GM18507 (cell line): ENCODE measurements at regions not wholly inside any gene's neighbourhood (a gene's known extent, or its start where the extent isn't known, plus 50 kb on each side); places are given as distances from the start of the nearest gene placed in this dataset.
"Not testable (repeated sequence)": the region's sequence is repeated elsewhere in the genome, so short reads cannot be mapped to it uniquely, and the experiment has no call there.

Experiments used
- DNase-seq: peaks from one replicate; pipeline ENCODE4 v3.0.0; 2011; ENCODE audit warnings: low read depth; ENCODE audit not compliant: insufficient read length; ENCODE audit errors: extremely low spot score
- FAIRE-seq: peaks from 2 replicates; lab custom pipeline; 2011; peaks lifted over from hg19 to GRCh38; lab: Jason Lieb, UNC

GRCh38 chr1:219333626-219334025 is 159.9 kb downstream of the LYPLAL1 start:
- FAIRE-seq = no peak
- DNase-seq = no peak

- FAIRE-seq (no peak), DNase-seq (no peak)
Observed at GRCh38 chr1:219331424-219331823, 157.7 kb downstream of the LYPLAL1 start.

GRCh38 chr1:219330669-219331068 is 157.0 kb downstream of the LYPLAL1 start:
- no peak for DNase-seq
- no peak for FAIRE-seq

- DNase-seq = no peak
- no peak for FAIRE-seq
Observed at GRCh38 chr1:219330001-219330400, 156.3 kb downstream of the LYPLAL1 start.

GRCh38 chr1:219329578-219329977 is 155.9 kb downstream of the LYPLAL1 start:
- FAIRE-seq (no peak), DNase-seq (no peak)

GRCh38 chr1:219326843-219327242 is 153.2 kb downstream of the LYPLAL1 start:
- FAIRE-seq (no peak), DNase-seq (no peak)

GRCh38 chr1:219325368-219325742 is 151.7 kb downstream of the LYPLAL1 start:
- no peak for DNase-seq
- no peak for FAIRE-seq

GRCh38 chr1:219324629-219325367 is 151.1 kb downstream of the LYPLAL1 start:
- no peak for FAIRE-seq
- no peak for DNase-seq

GRCh38 chr1:219324171-219324570 is 150.5 kb downstream of the LYPLAL1 start:
- FAIRE-seq = no peak
- no peak for DNase-seq

GRCh38 chr1:219323426-219323825 is 149.7 kb downstream of the LYPLAL1 start:
- DNase-seq (no peak), FAIRE-seq (no peak)

- FAIRE-seq (no peak), DNase-seq (no peak)
Observed at GRCh38 chr1:219322766-219323165, 149.1 kb downstream of the LYPLAL1 start.

GRCh38 chr1:219320563-219320962 is 146.9 kb downstream of the LYPLAL1 start:
- not testable (repeated sequence) for DNase-seq, FAIRE-seq

GRCh38 chr1:219318826-219319225 is 145.1 kb downstream of the LYPLAL1 start:
- no peak for FAIRE-seq

GRCh38 chr1:219317762-219318353 is 144.2 kb downstream of the LYPLAL1 start:
- peak; percentile 2 for DNase-seq
- peak; percentile 58 for FAIRE-seq

More at GRCh38 chr1:219318826-219319225, 145.1 kb downstream of the LYPLAL1 start:
- no peak for DNase-seq

- DNase-seq (no peak), FAIRE-seq (no peak)
Observed at GRCh38 chr1:219316066-219316465, 142.4 kb downstream of the LYPLAL1 start.

- no peak for DNase-seq
- FAIRE-seq = no peak
Observed at GRCh38 chr1:219313961-219314360, 140.3 kb downstream of the LYPLAL1 start.

GRCh38 chr1:219312967-219313366 is 139.3 kb downstream of the LYPLAL1 start:
- FAIRE-seq = no peak

GRCh38 chr1:219310181-219310728 is 136.6 kb downstream of the LYPLAL1 start:
- no peak for DNase-seq

More at GRCh38 chr1:219312967-219313366, 139.3 kb downstream of the LYPLAL1 start:
- no peak for DNase-seq

GRCh38 chr1:219308367-219308766 is 134.7 kb downstream of the LYPLAL1 start:
- DNase-seq (no peak), FAIRE-seq (no peak)

More at GRCh38 chr1:219310181-219310728, 136.6 kb downstream of the LYPLAL1 start:
- no peak for FAIRE-seq

- DNase-seq = no peak
- FAIRE-seq = no peak
Observed at GRCh38 chr1:219304227-219305226, 130.8 kb downstream of the LYPLAL1 start.
